DOHH2 (cell line): ENCODE measurements at regions not wholly inside any gene's neighbourhood (a gene's known extent, or its start where the extent isn't known, plus 50 kb on each side); places are given as distances from the start of the nearest gene placed in this dataset.

Experiments used
- EZH2phosphoT487 ChIP-seq: fragments of 200-600 bp; sonication (generic); IDR thresholded peaks from 2 replicates; pipeline ENCODE4 v1.6.1; 2017; ENCODE audit warnings: borderline replicate concordance, mild to moderate bottlenecking, antibody characterized with exemption, low read length, moderate library complexity, mixed read lengths
- TF ChIP-seq, protein P1 (sequence below): fragments of 200-600 bp; sonication (generic); IDR thresholded peaks from one replicate; pipeline ENCODE4 v1.5.1; 2014; ENCODE audit warnings: antibody characterized with exemption, mild to moderate bottlenecking, low read depth, low read length; ENCODE audit not compliant: poor library complexity, severe bottlenecking

DNA sequence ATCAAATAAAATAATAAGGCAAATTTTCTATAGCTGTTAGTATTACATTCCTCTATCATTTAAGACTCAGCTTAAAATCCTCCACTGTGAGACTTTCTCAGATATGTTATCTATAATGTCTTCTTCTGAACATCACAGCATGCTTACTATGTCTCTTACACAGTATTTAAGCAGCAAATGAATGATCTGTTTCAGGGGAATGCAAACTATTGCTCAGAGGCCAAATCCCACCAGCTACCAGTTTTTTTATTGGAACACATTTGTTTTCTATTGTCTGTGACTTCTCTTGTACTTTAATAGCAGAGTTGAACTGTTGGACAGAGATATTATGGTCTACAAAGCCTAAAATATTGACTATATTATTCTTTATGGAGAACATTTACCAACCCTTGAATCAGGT is 59.6 kb downstream of the C3orf38 start:
- TF ChIP-seq, protein P1, sequence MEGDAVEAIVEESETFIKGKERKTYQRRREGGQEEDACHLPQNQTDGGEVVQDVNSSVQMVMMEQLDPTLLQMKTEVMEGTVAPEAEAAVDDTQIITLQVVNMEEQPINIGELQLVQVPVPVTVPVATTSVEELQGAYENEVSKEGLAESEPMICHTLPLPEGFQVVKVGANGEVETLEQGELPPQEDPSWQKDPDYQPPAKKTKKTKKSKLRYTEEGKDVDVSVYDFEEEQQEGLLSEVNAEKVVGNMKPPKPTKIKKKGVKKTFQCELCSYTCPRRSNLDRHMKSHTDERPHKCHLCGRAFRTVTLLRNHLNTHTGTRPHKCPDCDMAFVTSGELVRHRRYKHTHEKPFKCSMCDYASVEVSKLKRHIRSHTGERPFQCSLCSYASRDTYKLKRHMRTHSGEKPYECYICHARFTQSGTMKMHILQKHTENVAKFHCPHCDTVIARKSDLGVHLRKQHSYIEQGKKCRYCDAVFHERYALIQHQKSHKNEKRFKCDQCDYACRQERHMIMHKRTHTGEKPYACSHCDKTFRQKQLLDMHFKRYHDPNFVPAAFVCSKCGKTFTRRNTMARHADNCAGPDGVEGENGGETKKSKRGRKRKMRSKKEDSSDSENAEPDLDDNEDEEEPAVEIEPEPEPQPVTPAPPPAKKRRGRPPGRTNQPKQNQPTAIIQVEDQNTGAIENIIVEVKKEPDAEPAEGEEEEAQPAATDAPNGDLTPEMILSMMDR: no peak
- TF ChIP-seq EZH2phosphoT487: no peak
